Smooth muscle cell (in vitro differentiated cells): ENCODE measurements at regions not wholly inside any gene's neighbourhood (a gene's known extent, or its start where the extent isn't known, plus 50 kb on each side); places are given as distances from the start of the nearest gene placed in this dataset.

Experiments used
- DNase-seq: peaks from one replicate; lab custom pipeline; 2025; ENCODE audit not compliant: unreplicated experiment; lab: John Stamatoyannopoulos, UW
- H2AFZ ChIP-seq: fragments of 200-600 bp; sonication (generic); 2 replicates; pipeline ENCODE4 v1.6.0; 2016; ENCODE audit warnings: antibody characterized with exemption, low read depth, mild to moderate bottlenecking
- H3F3A ChIP-seq: fragments of 200-600 bp; sonication (generic); 2 replicates; pipeline ENCODE4 v1.6.0; 2017; ENCODE audit warnings: antibody characterized with exemption, low read depth
- H3K27ac ChIP-seq: fragments of 200-600 bp; sonication (generic); 2 replicates; pipeline ENCODE4 v1.5.1; 2016; ENCODE audit warnings: low read depth, mild to moderate bottlenecking
- H3K27me3 ChIP-seq: fragments of 200-600 bp; sonication (generic); 2 replicates; pipeline ENCODE4 v1.6.1; 2016; ENCODE audit warnings: low read depth, mild to moderate bottlenecking
- H3K36me3 ChIP-seq: fragments of 200-600 bp; sonication (generic); 2 replicates; pipeline ENCODE4 v1.5.1; 2016; ENCODE audit warnings: low read depth
- H3K4me1 ChIP-seq: fragments of 200-600 bp; sonication (generic); 2 replicates; pipeline ENCODE4 v1.5.1; 2016; ENCODE audit warnings: low read depth
- H3K4me2 ChIP-seq: fragments of 200-600 bp; sonication (generic); 2 replicates; pipeline ENCODE4 v1.6.0; 2016; ENCODE audit warnings: mild to moderate bottlenecking
- H3K4me3 ChIP-seq: fragments of 200-600 bp; sonication (generic); 2 replicates; pipeline ENCODE4 v1.5.1; 2016; ENCODE audit warnings: mild to moderate bottlenecking
- H3K79me2 ChIP-seq: fragments of 200-600 bp; sonication (generic); 2 replicates; pipeline ENCODE4 v1.6.0; 2016; ENCODE audit warnings: low read depth, mild to moderate bottlenecking
- H3K9ac ChIP-seq: fragments of 200-600 bp; sonication (generic); 2 replicates; pipeline ENCODE4 v1.6.0; 2016; ENCODE audit warnings: low read depth
- H3K9me3 ChIP-seq: fragments of 200-600 bp; sonication (generic); replicated peaks from 2 replicates; pipeline ENCODE4 v1.5.1; 2016; ENCODE audit warnings: low read depth
- H4K20me1 ChIP-seq: fragments of 200-600 bp; sonication (generic); 2 replicates; pipeline ENCODE4 v1.6.0; 2016; ENCODE audit warnings: low read depth
- WGBS: methylation state at CpG from one replicate; pipeline ENCODE4 v1.1.7; 2016; ENCODE audit warnings: low lambda C conversion rate; 5-methylcytosine and 5-hydroxymethylcytosine counted together
- TF ChIP-seq, protein P1 (sequence below): fragments of 200-600 bp; sonication (generic); IDR thresholded peaks from 2 replicates; pipeline ENCODE4 v1.5.1; 2017; ENCODE audit warnings: borderline replicate concordance, mild to moderate bottlenecking, antibody characterized with exemption; ENCODE audit not compliant: insufficient read depth, poor library complexity, severe bottlenecking

DNA sequence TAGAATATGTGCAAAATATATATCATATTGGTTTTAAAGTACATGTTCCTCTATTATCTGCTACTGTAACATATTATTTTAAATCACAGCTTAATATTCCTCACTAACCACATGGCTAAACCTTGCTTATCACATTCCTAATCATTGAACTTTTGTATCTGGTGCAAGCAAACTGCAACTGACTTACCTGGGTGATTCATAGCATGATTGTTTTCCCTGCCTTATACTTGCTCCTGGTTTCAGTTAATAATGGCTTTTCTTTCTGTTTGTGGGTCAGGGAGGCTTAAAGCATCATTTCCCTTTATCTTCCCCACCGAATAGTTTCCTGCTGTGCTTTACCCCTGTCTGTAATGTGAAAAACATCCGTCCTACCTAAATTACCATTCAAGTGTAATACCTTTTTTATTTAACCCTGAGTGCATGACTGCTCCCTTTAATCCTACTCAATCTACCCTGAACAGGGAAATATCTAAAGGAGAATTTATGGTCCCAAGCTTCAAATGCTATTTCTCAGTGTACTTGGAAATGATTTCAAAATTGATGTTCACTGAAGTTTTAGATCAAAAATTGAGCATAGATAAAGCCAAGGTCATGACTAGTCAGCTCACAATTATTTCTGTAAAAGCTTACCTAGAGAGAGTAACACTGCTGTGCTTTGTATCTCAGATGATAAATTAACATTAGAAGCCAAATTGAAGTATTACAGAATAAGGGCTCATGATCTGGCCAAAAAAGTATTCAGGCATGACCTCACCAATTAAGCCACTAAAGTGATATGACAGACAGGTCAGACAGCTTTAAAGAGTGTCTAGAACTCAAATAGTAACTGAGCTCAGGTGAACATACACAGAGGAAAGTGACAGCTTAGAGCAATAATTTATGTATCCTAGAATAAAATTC lies 507.1 kb downstream of the BRINP3 start:
- Histone ChIP-seq H2AFZ (peak overlapping the region; percentile 17), H3K4me2 (no peak overlapping the region), H3K27me3 (no peaks in the 10 kb centered on the region), H3F3A (no peaks in the 10 kb centered on the region), H3K36me3 (no peaks in the 10 kb centered on the region), H3K4me3 (no peak overlapping the region), H3K9ac (peak overlapping the region; percentile 58), H3K9me3 (no peaks in the 10 kb centered on the region), H3K4me1 (peaks cover 5% of the 10 kb centered on the region), H3K79me2 (no peaks in the 10 kb centered on the region), H4K20me1 (no peaks in the 10 kb centered on the region), H3K27ac (peak overlapping the region; percentile 83)
- TF ChIP-seq, protein P1, sequence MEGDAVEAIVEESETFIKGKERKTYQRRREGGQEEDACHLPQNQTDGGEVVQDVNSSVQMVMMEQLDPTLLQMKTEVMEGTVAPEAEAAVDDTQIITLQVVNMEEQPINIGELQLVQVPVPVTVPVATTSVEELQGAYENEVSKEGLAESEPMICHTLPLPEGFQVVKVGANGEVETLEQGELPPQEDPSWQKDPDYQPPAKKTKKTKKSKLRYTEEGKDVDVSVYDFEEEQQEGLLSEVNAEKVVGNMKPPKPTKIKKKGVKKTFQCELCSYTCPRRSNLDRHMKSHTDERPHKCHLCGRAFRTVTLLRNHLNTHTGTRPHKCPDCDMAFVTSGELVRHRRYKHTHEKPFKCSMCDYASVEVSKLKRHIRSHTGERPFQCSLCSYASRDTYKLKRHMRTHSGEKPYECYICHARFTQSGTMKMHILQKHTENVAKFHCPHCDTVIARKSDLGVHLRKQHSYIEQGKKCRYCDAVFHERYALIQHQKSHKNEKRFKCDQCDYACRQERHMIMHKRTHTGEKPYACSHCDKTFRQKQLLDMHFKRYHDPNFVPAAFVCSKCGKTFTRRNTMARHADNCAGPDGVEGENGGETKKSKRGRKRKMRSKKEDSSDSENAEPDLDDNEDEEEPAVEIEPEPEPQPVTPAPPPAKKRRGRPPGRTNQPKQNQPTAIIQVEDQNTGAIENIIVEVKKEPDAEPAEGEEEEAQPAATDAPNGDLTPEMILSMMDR: no peak
- WGBS: 13% methylated on average over 2 of the region's 2 CpGs
- no peak for DNase-seq

DNA sequence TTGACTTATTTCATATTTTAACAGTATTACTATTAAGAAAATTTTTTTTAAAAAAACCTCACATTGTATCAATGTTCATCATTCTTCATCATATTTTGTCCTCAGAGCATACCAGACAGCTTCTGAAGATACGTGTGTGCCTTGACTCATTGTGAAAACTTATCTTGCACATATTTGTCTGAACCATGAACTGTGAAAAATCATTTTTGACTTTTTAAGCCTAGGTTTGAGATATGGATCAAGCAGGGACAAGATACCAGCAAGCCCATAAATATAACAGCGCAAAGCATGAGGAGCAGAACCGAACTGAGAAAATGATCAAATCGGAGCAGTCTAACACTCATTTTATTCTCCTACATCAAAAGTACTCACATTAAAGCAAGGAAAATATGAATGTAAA lies 506.0 kb downstream of the BRINP3 start:
- Histone ChIP-seq H3K9me3 (no peaks in the 10 kb centered on the region), H4K20me1 (no peaks in the 10 kb centered on the region), H3K27ac (peak overlapping the region; percentile 83), H3K79me2 (no peaks in the 10 kb centered on the region), H3K9ac (no peak overlapping the region), H2AFZ (peak overlapping the region; percentile 60), H3K36me3 (no peaks in the 10 kb centered on the region), H3K4me1 (peaks cover 5% of the 10 kb centered on the region), H3K4me2 (peak overlapping the region; percentile 34), H3F3A (no peaks in the 10 kb centered on the region), H3K4me3 (no peak overlapping the region), H3K27me3 (no peaks in the 10 kb centered on the region)
- 57% methylated on average over 4 of the region's 4 CpGs for WGBS
- TF ChIP-seq, protein P1: no peak
- DNase-seq: no peak

DNA sequence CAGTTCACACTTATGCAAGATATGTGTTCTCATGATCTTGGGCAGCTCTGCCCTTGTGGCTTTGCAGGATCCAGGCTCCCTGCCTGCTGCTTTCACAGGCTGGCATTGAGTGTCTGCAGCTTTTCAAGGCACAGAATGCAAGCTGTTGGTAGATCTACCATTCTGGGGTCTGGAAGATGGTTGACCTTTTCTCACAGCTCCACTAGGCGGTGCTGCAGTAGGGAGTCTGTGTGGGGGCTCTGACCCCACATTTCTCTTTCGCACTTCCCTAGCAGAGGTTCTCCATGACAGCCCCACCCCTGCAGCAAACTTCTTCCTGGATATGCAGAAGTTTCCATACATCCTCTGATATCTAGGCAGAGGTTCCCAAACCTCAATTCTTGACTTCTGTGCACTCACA lies 500.5 kb downstream of the BRINP3 start:
- no peak overlapping the region for H2AFZ ChIP-seq

More for the DNA sequence above, 500.5 kb downstream of the BRINP3 start:
- H3K27me3 ChIP-seq: no peaks in the 10 kb centered on the region
- H3K4me2 ChIP-seq: no peak overlapping the region
- H3F3A ChIP-seq: no peaks in the 10 kb centered on the region
- H3K79me2 ChIP-seq: no peaks in the 10 kb centered on the region
- TF ChIP-seq, protein P1: no peak
- no peaks in the 10 kb centered on the region for H3K4me1 ChIP-seq
- no peaks in the 10 kb centered on the region for H3K36me3 ChIP-seq
- no peak overlapping the region for H3K9ac ChIP-seq
- H3K4me3 ChIP-seq: no peak overlapping the region
- 70% methylated on average over 2 of the region's 2 CpGs for whole genome bisulfite sequencing
- H3K9me3 ChIP-seq: no peaks in the 10 kb centered on the region
- no peak for DNase-seq
- H4K20me1 ChIP-seq: no peaks in the 10 kb centered on the region
- H3K27ac ChIP-seq: no peak overlapping the region
